MM.1S (cell line): ENCODE measurements at regions not wholly inside any gene's neighbourhood (a gene's known extent, or its start where the extent isn't known, plus 50 kb on each side); places are given as distances from the start of the nearest gene placed in this dataset.

Experiments used
- EZH2 ChIP-seq: fragments of 300-600 bp; sonication (generic); optimal IDR thresholded peaks from 2 replicates; pipeline ENCODE3; 2017; ENCODE audit warnings: low read depth, mild to moderate bottlenecking, antibody characterized with exemption, low read length, mixed read lengths
- EZH2phosphoT487 ChIP-seq: fragments of 300-600 bp; sonication (generic); IDR thresholded peaks from 2 replicates; pipeline ENCODE4 v1.6.1; 2018; ENCODE audit warnings: antibody characterized with exemption, low read length
- TF ChIP-seq, protein P1 (sequence below): fragments of 300-600 bp; sonication (generic); IDR thresholded peaks from 2 replicates; pipeline ENCODE4 v1.5.1; 2016; ENCODE audit warnings: antibody characterized with exemption, low read length, mixed read lengths

- TF ChIP-seq, protein P1, sequence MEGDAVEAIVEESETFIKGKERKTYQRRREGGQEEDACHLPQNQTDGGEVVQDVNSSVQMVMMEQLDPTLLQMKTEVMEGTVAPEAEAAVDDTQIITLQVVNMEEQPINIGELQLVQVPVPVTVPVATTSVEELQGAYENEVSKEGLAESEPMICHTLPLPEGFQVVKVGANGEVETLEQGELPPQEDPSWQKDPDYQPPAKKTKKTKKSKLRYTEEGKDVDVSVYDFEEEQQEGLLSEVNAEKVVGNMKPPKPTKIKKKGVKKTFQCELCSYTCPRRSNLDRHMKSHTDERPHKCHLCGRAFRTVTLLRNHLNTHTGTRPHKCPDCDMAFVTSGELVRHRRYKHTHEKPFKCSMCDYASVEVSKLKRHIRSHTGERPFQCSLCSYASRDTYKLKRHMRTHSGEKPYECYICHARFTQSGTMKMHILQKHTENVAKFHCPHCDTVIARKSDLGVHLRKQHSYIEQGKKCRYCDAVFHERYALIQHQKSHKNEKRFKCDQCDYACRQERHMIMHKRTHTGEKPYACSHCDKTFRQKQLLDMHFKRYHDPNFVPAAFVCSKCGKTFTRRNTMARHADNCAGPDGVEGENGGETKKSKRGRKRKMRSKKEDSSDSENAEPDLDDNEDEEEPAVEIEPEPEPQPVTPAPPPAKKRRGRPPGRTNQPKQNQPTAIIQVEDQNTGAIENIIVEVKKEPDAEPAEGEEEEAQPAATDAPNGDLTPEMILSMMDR: no peak
- TF ChIP-seq EZH2: no peak
- no peak for TF ChIP-seq EZH2phosphoT487
These were observed 177.4 kb upstream of the GSE1 start for GRCh38 chr16:85435700-85436099.
